ENCODE measurements at regions not wholly inside any gene's neighbourhood (a gene's known extent, or its start where the extent isn't known, plus 50 kb on each side); places are given as distances from the start of the nearest gene placed in this dataset.

DNA sequence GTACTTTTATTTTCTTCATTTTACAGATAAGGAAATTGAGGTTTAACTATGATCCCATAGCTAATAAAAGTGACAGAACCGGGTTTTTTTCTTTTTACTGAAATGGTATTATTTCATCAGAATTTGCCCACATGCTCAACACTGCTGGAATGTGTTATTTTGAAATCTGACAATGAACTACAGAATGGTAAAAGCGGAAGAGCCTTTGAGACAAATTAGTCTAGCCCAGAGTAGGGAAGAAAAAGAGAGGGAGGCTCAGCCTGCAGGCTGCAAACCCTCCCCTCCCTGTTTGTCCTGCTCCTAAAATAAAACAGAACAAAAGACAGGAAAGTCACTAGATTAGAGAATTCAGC, 100.3 kb upstream of the LIPC start:
- TF ChIP-seq, protein P1, sequence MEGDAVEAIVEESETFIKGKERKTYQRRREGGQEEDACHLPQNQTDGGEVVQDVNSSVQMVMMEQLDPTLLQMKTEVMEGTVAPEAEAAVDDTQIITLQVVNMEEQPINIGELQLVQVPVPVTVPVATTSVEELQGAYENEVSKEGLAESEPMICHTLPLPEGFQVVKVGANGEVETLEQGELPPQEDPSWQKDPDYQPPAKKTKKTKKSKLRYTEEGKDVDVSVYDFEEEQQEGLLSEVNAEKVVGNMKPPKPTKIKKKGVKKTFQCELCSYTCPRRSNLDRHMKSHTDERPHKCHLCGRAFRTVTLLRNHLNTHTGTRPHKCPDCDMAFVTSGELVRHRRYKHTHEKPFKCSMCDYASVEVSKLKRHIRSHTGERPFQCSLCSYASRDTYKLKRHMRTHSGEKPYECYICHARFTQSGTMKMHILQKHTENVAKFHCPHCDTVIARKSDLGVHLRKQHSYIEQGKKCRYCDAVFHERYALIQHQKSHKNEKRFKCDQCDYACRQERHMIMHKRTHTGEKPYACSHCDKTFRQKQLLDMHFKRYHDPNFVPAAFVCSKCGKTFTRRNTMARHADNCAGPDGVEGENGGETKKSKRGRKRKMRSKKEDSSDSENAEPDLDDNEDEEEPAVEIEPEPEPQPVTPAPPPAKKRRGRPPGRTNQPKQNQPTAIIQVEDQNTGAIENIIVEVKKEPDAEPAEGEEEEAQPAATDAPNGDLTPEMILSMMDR (IDR thresholded peaks at IDR 0.05) = no peak
- no peak for TF ChIP-seq POLR2A (IDR thresholded peaks at IDR 0.05)
